RPMI8226 (cell line): ENCODE measurements at regions not wholly inside any gene's neighbourhood (a gene's known extent, or its start where the extent isn't known, plus 50 kb on each side); places are given as distances from the start of the nearest gene placed in this dataset.
"Not testable (repeated sequence)": the region's sequence is repeated elsewhere in the genome, so short reads cannot be mapped to it uniquely, and the experiment has no call there.

Source experiments
- DNase-seq: peaks from one replicate; pipeline ENCODE4 v3.0.0-alpha.2; 2015

DNA sequence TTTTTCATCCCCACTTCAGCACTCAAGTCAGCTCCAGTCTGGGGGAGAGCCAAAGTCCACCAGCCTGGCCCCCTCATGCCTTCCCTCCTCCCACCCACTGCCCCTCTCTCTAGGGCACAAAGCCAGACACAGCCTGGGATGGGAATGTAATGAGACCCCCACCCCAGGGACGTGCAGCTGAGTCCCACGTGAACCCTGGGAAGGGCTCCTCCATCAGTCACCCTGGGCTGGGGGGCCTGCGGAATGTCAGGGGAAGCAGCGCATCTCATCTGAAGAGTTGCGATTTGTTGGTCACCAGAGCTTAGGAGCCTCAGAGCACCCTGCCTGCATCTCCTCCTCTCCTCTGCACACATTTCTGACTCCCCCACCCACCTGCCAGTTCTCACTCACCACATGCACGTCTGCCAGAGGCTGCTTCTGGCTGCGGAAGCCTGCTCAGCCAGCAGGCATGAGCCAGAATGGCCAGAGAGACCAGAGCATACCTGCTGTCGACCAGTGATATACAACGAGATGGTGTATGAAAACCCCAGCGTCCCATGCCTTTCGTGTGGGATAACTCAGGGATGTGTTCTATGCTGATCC, 167.1 kb upstream of the TOP1 start:
- DNase-seq, result no peak

DNA sequence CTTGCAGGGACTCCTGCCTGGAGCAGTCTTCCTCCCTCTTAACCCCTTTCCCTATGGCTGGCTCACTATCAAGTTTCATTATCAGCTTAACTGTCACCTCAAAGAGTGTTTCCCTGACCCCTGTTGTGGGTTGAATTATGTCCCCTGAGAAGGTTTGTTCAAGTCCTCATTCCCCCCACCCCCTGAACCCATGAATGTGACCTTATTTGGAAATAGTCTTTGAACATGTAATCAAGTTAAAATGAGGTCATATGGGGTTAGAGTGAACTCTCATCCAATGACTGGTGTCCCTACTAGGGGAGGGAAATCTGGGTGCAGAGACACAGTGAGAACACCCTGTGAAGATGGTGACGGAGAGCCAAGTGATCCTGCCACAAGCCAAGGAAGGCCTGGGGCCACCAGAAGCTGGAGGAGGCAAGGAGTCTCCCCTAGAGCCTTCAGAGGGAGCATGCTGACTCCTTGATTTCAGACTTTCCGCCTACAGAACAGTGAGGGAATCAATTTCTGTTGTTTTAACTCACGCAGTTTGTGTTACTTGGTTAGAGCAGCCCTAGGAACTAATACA, 165.2 kb upstream of the TOP1 start:
- no peak for DNase-seq

DNA sequence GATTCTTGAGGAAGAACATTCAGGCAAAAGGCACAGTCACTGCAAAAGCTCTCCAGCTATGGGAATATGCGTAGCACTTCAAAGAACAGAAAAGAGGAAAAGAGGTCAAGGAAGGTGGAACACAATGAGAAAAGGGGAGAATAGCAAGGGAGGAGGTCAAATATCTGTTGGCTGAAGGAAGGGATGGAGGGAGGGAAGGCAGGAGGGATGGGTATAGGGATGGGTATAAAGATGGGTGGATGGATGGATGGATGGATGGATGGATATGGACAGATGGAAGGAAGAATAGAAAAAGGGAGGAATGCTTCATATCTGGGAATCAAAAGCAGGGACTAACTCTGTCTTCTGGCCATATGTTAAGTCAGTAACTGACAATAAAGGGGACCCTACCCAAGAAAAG, 164.2 kb upstream of the TOP1 start:
- no peak for DNase-seq

DNA sequence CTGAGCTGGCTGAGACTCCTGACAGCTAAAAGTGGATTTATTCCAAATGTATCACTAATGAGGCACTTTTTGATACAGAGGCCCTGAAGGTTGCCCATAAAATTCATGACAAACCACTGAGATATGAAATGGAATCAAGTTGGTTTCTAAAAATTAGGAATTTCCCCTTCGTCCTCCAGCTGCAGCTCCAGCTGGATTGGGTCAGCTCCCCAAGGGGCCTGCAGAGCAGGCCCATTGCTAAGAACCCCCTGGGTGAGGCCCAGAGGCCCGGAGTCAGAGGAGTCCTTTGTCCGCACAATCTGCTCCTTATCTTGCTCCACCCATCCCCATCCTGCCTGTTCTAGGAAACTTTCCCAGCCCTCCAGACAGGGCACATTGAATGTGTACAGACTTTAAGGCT, 163.5 kb upstream of the TOP1 start:
- DNase-seq, result no peak

DNA sequence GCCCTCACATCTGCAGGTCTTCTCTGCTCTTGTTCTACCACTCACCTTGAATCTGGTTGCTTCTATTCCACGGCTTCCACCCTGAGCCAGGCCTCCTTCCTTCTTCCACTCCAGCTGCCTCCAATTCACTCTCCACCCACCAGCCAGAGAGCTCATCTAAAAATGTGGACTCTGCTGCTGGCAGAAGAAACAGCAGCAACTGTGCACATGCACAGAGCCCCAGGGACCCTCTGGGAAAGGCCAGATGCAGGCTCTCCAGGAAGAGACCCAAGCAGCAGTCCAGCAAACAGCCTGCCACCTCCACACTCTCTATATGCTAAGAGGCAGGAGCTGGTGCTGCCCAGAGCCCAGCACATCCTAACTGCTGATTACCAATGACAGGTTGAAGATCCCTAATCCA, 162.6 kb upstream of the TOP1 start:
- no peak for DNase-seq

DNA sequence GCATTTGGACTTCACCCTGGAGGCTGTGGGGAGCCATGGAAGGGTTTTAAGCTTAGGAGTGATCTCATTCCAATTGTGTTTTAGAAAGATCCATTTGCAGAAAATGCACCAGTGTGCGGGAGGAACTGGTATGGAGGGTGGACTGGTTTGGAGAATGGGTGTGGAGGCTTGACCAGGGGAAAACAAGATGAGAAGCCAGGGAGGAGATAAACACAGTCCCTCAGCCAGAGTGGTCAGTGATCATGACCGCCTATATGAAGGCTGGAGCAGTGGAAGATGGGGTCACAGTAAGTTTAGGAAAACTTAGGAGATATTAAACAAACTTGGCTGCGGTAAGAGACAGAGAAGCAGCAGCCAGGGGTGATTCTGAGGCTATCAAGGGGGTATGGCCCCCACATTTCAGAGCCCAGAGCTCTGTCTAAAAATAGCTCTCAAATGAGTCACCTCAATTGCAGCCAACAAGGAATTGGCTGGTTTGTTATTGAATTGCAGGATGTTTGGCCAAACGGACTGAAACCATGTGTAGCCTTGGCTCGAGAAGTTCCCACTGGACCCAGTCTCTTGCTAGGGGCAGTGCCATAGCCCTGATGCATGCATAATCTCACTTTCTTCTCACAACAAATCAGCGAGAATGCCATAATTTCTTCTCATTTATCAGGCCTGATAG, 159.9 kb upstream of the TOP1 start:
- DNase-seq, result no peak

DNA sequence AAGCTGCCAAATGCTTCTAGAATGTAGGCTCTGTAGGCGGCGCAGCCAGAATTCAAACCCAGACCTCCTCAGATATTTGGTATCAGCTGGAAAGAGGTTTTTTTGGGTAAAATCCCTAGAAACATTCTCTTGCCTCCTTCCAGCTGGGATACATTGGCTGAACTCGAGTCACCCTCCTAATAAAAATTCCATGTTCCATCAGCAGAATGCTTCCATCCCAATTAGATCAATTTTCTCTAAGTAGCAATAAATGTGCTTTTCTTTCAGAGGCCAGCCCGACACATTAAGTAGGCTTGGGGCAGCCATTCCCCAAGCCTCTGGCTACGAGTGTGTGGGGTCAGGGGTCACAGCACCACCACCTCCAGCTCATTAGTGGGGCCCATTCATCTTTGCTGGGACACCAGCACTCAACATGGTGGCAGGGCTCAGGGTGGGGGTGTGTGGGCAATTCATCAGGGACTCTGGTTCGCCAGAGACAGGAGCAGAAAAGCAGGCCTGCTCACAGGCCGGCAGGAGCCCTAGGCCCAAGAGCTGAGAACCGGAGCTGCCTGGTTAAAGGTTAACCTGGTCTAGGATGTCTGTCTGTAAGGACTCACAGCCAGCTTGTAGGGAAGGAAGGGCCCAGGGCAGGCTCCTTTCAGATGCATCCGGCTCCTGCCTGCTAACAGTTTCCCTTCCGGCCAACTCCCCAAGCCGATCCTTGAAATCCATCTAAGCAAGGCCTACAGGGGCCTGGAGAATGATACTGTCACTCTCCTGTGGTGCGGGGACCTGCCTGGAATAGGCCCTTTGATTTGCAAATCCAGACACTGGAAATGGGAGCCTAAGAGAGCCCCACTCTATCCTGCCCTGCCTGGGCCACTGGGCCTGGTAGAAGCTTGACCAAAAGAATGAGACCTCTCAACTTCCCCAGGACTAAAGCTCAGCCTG, 159.1 kb upstream of the TOP1 start:
- no peak for DNase-seq

DNA sequence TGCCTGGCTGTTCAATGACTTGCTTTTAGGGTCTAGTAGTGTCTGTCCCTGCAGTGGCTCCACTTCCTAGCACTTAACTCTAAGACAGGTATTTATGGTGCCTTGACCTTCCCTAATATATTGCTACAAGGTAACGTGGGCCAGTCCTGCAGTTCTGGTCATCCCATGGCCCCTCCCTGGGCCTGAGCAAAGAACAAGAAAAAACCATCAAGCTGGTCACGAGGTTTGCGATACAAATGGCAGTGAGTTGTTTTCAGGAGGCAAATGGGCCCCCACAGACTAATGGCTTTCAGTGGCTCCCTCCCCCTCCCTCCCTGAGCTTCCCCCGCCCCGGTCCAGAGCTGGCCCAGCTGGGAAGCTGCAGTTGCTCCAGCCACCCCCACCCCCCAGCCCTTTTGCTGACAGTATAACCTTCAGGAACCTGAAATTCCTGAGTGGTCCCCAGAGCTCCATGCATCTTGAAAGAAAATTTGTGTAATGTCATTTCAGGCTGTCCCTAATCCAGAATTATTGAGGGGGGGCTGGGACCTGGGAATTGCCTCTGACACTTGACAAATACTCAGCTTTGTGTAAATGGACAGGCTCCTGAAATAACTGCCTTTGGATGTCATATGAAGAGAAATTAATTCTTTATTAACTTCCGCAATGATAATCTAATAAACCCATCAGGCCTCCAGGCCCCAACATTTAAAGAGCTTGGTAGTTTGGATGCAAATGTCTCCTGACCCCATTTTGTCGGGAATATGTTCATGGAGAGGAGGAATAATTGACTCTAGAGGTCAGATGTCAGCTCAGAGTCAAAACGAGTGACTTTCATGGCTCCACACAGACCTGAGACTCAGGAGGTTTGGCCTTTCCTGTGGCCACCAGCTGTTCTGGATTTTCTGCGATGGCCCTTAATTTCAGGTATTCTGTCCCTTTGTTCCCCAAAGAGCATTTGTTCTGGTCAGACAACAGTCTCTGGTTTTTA, 153.2 kb upstream of the TOP1 start:
- no peak for DNase-seq

DNA sequence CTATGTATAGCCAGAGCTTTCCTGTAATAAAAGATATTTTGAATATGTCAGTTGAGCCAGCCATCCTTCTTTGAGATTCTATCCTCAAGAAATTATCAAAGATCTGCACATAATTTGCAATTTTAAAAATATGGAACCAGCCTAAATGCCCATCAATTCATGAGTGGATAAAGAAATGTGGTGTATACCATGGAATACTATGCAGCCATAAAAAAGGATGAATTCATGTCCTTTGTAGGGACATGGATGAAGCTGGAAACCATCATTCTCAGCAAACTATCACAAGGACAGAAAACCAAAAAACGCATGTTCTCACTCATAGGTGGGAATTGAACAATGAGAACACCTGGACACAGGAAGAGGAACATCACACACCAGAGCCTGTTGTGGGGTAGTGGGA, 150.5 kb upstream of the TOP1 start:
- not testable (repeated sequence) for DNase-seq

DNA sequence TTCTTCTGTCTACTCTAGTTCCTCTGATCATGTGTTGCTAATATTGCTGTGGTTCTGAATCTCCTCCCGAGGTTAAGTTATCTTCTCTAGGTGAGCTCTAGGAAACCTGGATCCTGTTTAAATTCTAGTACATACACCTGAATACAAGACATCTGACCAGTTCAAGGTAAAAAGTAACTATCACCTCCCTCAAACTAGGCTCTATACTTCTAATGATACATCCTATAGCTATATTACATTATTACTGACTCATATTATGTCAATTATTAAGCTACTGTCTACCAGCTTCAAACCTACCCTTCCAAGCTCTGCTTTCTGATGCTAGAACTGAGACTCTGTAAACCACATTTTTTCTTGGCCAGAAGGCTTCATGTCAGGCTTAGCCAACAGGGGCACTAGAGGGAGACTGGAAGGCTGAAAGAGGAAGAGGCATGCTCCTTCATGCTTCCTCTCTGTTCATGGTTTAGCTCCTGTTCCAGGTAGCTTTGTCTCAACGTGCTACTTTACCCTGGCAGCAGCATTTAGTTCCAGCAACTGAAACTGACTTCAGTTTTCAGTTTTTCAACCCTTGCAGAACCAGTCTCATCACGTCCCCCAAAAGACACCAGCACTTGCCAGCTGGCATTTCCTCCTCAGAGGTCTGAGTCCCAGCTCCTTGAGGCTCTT, 148.4 kb upstream of the TOP1 start:
- DNase-seq, result peak; percentile 24

DNA sequence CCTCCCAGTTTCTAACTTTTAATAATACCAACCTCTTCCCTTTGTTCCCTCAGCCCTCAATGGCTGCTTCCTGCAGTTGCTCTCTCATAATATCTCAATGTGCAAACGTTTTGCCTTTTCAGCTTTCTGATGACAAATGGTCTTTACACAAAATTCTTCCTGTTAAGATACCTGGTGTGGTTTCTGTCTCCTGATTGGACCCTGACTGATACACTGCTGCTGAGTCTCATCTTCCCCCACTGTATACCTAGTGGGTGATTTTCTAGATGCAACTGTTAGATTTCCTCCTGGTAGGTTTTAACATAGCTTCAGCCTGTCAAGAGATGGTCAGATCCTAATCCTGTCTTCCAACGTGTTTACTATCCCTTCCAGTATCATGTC, 147.9 kb upstream of the TOP1 start:
- DNase-seq, result no peak

DNA sequence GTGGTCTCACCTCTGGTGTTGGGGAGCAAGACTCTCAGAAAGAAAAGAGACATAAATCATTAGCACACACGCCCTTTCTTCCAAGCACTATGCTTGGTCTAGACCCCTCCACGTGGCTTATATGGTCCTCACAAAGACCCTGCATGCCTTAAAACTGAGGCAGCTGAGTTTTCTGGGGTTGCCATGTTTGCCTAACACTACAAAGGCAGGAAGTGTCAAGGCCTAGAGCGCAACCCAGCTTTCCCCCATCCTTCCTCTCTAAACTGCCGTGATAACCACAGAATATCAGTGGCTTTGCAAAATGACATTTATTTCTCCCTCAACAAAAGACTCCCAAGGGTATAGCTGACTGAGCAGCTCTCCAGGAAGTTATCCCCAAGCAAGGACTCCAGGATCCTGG, 146.5 kb upstream of the TOP1 start:
- no peak for DNase-seq

DNA sequence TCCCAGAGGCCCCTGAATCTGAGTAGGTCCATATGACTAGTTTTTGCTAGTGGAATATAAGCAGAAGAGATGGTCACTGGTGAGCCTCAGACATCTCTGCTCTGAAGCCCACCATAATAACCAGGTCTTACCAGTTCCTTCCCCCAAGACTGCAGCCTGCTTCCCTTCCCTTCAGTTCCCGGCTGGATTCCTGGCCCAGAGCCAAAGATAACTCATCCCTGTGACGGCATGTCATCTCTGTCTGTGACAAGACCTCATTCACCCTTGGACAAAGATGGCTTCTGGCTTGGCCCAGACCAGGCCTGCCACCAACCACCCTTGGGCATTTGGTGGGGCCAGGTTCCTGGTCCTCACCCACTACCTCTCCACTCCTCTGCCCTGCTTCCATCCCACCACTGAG, 145.5 kb upstream of the TOP1 start:
- DNase-seq, result no peak

DNA sequence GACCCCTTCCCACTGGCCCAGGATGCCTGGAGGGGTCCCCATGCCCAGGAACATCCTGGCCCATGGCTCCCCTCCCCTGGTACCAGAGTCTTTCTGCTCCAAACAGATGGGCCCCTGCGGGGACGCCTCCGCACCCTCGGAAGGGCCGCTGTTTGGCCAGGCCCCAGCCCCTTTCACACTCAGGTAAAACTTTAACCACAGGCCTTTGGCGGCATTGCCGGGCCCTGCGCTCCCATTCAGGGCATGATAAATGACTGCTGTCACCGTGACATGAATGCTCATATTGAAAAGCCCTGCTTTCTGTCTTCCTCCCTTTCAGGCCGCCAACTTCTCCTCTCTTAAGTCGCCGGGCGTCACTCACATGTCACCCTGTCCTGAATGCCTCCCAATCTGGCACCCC, 141.5 kb upstream of the TOP1 start:
- DNase-seq, result no peak

DNA sequence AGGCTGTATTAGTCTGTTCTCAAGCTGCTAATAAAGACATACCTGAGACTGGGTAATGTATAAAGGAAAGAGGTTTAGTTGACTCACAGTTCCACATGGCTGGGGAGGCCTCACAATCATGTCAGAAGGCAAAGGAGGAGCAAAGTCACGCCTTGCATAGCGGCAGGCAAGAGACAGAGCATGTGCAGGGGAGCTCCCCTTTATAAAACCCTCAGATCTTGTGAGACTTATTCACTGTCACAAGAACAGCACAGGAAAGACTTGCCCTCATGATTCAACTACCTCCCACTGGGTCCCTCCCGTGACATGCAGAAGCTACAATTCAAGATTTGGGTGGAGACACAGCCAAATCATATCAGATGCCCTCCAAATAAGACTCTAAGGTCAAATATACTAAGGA, 139.4 kb upstream of the TOP1 start:
- not testable (repeated sequence) for DNase-seq

DNA sequence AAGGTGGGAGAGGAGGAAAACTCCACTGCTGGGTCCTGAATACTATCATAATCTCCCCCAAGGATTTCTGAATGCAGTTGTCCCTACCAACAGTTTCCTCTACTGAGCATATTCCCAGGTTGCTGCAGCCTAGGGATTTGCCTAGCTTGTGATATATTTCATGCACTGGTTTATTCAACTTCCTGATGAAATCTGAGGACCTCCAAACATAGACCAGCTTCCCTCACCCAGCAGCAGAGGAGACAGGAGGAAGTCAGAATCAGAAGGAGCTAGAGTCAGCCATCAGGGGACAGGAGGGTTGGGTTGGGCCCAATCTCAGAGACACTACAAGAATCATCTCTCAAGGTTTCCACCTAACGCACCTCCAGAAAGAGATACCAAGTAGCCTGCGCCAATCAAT, 138.4 kb upstream of the TOP1 start:
- no peak for DNase-seq

DNA sequence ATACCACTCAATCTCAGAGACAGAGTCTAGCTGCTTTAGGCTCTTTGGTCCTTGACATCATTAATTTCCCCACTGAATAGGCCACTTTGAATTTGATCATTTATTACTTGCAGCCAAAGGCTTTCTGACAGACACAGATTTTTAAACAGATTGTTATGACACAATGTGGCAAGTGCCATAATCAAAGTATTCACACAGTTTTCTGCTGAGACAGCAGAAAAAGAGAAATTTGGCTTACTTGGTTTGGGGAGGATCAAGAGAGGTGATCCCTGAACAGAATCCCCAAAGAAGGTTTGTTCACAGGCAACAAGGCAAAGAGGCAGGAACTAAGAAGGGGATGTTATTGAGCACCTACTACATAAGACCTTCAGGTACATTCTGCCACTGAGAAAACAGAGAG, 138.0 kb upstream of the TOP1 start:
- no peak for DNase-seq

DNA sequence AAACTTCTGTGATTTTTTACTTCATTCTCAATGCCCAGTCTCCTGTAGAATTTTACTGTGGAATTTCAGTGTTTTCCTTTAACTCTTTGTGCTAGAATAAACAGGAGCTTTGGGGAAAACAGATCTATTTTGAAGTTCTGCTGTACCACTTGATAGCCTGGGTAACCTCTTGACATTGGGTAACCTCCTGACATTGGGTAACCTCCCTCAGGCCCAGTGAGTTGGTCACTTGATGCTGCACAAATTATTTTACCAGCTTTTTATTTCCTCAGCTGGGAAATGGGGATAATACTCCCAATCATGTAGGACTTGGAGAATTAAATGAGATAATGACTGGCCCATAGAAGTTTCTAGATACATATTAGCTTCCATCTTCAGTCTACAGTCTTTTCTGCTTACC, 137.3 kb upstream of the TOP1 start:
- no peak for DNase-seq

DNA sequence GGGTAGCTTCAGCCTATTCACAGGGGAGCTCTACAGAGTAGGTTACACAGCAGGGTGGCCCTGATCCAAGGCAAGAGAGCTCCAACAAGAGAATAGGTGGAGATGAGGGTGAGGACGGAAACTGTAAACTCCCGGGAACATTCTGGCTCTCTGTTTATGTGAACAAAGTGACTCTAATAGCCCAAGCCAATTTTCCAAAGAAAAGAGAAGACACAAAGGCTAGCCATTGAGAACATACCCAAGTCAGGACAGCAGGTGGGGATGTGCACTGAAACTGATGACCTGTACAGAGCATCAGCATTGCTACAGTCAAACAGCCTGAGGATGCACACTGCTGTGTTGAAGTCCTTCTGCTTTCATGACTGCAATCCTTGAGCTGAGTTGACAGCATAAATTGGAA, 136.0 kb upstream of the TOP1 start:
- DNase-seq, result peak; percentile 14

DNA sequence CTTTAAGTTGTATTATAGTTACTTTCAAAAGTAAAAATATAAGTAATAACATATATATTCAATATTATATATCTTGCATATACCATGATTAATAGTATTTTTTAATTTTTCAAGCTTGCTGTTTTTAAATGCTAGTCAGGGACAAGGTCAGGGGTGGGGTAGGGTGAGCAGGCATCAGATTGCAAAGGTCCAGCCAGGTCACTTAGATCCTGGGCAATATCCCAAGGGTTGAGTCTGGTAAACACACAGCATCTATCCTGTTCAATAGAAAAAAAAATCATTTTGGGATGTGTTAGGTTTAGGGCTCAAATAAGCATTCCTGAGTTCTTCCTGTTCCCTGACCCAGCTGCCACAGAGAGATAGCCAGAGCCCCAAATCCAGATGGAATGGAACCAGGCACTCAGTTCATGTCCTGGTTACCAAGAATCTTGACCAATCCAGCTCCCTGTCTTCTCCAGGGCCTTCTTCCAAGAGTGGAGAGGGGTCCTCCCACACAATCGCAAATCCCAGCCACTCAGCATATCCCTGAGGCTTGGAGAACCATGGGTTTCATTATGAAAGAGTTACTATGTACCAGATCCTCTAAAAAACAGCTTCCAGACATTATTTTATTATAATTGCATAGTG, 134.9 kb upstream of the TOP1 start:
- no peak for DNase-seq

DNA sequence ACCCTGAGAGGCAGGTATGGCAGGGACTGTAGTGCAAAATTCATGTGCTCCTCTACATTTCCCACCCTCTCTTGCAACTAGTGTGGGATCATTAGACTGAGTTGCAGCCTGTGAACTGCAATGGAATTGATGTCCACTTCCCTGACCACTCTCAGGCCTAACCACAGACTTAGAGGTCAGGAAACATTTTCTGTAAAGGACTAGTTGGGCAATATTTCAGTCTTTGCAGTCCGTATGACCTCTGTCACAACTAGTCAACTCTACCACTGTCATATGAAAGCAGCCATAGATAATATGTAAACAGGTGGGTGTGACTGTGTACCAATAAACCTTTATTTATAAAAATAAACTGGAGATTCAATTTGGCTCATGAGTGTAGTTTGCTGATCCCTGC, 134.4 kb upstream of the TOP1 start:
- DNase-seq, result no peak

DNA sequence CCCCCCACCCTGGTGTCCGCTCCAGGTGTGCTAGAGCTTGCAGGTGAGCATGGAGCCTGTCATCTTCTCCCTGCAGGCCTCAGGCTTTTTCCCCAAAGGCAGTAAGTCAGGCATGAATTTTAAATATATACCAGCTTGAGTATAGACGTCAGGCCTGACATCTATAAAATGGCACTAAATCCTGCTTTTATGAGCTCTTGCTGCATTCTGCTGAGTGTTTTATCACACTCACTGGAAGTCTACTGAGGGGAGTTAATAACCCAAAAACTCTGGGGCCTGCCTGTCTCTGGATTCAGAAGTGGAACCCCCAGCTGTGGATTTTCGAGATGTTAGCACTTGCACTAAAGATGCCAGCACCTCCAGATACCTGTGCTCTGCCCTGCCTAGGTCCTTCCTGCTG, 133.4 kb upstream of the TOP1 start:
- DNase-seq, result no peak
